Endothelial cell of umbilical vein (primary cell): ENCODE measurements at regions not wholly inside any gene's neighbourhood (a gene's known extent, or its start where the extent isn't known, plus 50 kb on each side); places are given as distances from the start of the nearest gene placed in this dataset.

Source experiments
- MAX ChIP-seq: IDR thresholded peaks from 2 replicates; pipeline ENCODE4 v1.6.1; 2011; ENCODE audit not compliant: insufficient read depth, insufficient read length
- POLR2AphosphoS5 ChIP-seq: IDR thresholded peaks from 2 replicates; pipeline ENCODE4 v1.6.1; 2012; ENCODE audit warnings: low read depth, mild to moderate bottlenecking, control low read depth, low read length, moderate library complexity; ENCODE audit not compliant: insufficient read depth

- TF ChIP-seq POLR2AphosphoS5 (no peak), MAX (no peak)
Observed at GRCh38 chr2:5766056-5766455, 73.9 kb downstream of the SOX11 start.
